ENCODE measurements at regions not wholly inside any gene's neighbourhood (a gene's known extent, or its start where the extent isn't known, plus 50 kb on each side); places are given as distances from the start of the nearest gene placed in this dataset.

- Histone ChIP-seq H3K79me2 (ENCODE audit: control insufficient read depth, insufficient read depth, low read length) (no peaks in the 10 kb centered on the region), H3K4me2 (ENCODE audit: control insufficient read depth, extremely low read depth, insufficient read depth, low read depth, low read length) (no peak overlapping the region), H3K9me1 (ENCODE audit: control insufficient read depth, extremely low read depth, insufficient read depth, low read length) (no peaks in the 10 kb centered on the region), H3K27ac (ENCODE audit: control insufficient read depth, insufficient read depth, low read length) (no peak overlapping the region), H3K36me3 (ENCODE audit: control insufficient read depth in 2 of 2, extremely low read depth in 1 of 2, insufficient read depth in 2 of 2, low read length in 2 of 2) (no peaks in the 10 kb centered on the region), H3K27me3 (ENCODE audit: control insufficient read depth, extremely low read depth, insufficient read depth, low read length) (no peaks in the 10 kb centered on the region), H2AFZ (ENCODE audit: control insufficient read depth, low read length) (no peak overlapping the region), H3K4me1 (ENCODE audit: control insufficient read depth, extremely low read depth, insufficient read depth, low read length) (no peaks in the 10 kb centered on the region), H3K4me3 (ENCODE audit: control insufficient read depth in 2 of 3, extremely low read depth in 1 of 3, insufficient read depth in 2 of 3, low read depth in 1 of 3, low read length in 3 of 3) (no peak overlapping the region), H3K9ac (ENCODE audit: control insufficient read depth, extremely low read depth, insufficient read depth, low read length) (no peak overlapping the region), H3K9me3 (ENCODE audit: control insufficient read depth, low read depth, low read length) (no peaks in the 10 kb centered on the region), H4K20me1 (ENCODE audit: control insufficient read depth, extremely low read depth, insufficient read depth, low read length) (no peaks in the 10 kb centered on the region)
- FAIRE-seq (no peak), DNase-seq (ENCODE audit: low read depth, low spot score) (no peak)
- dilution Hi-C loops (cut with MboI; ENCODE audit: extremely low pct_ligation_motif_present, low sequenced_read_pairs): no loop called here
- TF ChIP-seq EZH2 (IDR thresholded peaks at IDR 0.05; ENCODE audit: low read length) (no peak), CTCF (optimal IDR thresholded peaks at IDR 0.05 in 1 of 3, IDR thresholded peaks at IDR 0.05 in 1 of 3, conservative IDR thresholded peaks at IDR 0.05 in 1 of 3; ENCODE audit: extremely low read depth in 1 of 3, insufficient read depth in 2 of 3, low read length in 3 of 3) (no peak)
These were observed 321.6 kb upstream of the TNP1 start for GRCh38 chr2:217181512-217181911.

- FAIRE-seq (no peak), DNase-seq (ENCODE audit: low read depth, low spot score) (no peak)
- H3K9me1 ChIP-seq (ENCODE audit: control insufficient read depth, extremely low read depth, insufficient read depth, low read length): no peaks in the 10 kb centered on the region
- H3K4me1 ChIP-seq (ENCODE audit: control insufficient read depth, extremely low read depth, insufficient read depth, low read length): no peaks in the 10 kb centered on the region
- H3K9ac ChIP-seq (ENCODE audit: control insufficient read depth, extremely low read depth, insufficient read depth, low read length): no peak overlapping the region
- dilution Hi-C loops (cut with MboI; ENCODE audit: extremely low pct_ligation_motif_present, low sequenced_read_pairs): no loop called here
- no peaks in the 10 kb centered on the region for H4K20me1 ChIP-seq (ENCODE audit: control insufficient read depth, extremely low read depth, insufficient read depth, low read length)
- no peak overlapping the region for H3K4me2 ChIP-seq (ENCODE audit: control insufficient read depth, extremely low read depth, insufficient read depth, low read depth, low read length)
- H2AFZ ChIP-seq (ENCODE audit: control insufficient read depth, low read length): no peak overlapping the region
- TF ChIP-seq EZH2 (IDR thresholded peaks at IDR 0.05; ENCODE audit: low read length) (no peak), CTCF (optimal IDR thresholded peaks at IDR 0.05 in 1 of 3, IDR thresholded peaks at IDR 0.05 in 1 of 3, conservative IDR thresholded peaks at IDR 0.05 in 1 of 3; ENCODE audit: extremely low read depth in 1 of 3, insufficient read depth in 2 of 3, low read length in 3 of 3) (no peak)
- H3K27ac ChIP-seq (ENCODE audit: control insufficient read depth, insufficient read depth, low read length): no peak overlapping the region
- no peaks in the 10 kb centered on the region for H3K36me3 ChIP-seq (ENCODE audit: control insufficient read depth in 2 of 2, extremely low read depth in 1 of 2, insufficient read depth in 2 of 2, low read length in 2 of 2)
- H3K27me3 ChIP-seq (ENCODE audit: control insufficient read depth, extremely low read depth, insufficient read depth, low read length): no peaks in the 10 kb centered on the region
- no peaks in the 10 kb centered on the region for H3K79me2 ChIP-seq (ENCODE audit: control insufficient read depth, insufficient read depth, low read length)
- H3K9me3 ChIP-seq (ENCODE audit: control insufficient read depth, low read depth, low read length): no peaks in the 10 kb centered on the region
- no peak overlapping the region for H3K4me3 ChIP-seq (ENCODE audit: control insufficient read depth in 2 of 3, extremely low read depth in 1 of 3, insufficient read depth in 2 of 3, low read depth in 1 of 3, low read length in 3 of 3)
These were observed 320.0 kb upstream of the TNP1 start for GRCh38 chr2:217179854-217180253.

Measured in keratinocyte (primary cell).